ENCODE measurements at regions not wholly inside any gene's neighbourhood (a gene's known extent, or its start where the extent isn't known, plus 50 kb on each side); places are given as distances from the start of the nearest gene placed in this dataset.

- DNase-seq (ENCODE audit: low read depth) = no peak
- Histone ChIP-seq H3K27me3 (ENCODE audit: control insufficient read depth, insufficient read depth, low read length) (no peaks in the 10 kb centered on the region), H3K4me3 (ENCODE audit: low read depth, low read length) (no peak overlapping the region), H3K36me3 (ENCODE audit: control insufficient read depth, insufficient read depth, low read length) (no peaks in the 10 kb centered on the region)
- TF ChIP-seq CTCF (IDR thresholded peaks at IDR 0.05; ENCODE audit: insufficient read depth, low read depth, low read length) = no peak
- ChIA-PET POLR2A (no interaction called here), CTCF (no interaction called here)
These were observed 488.0 kb upstream of the ZNF385D start for GRCh38 chr3:22239011-22239410.

GRCh38 chr3:22241110-22241509, 490.1 kb upstream of the ZNF385D start:
- CTCF ChIA-PET = no interaction called here

GRCh38 chr3:22244761-22245521, 493.9 kb upstream of the ZNF385D start:
- POLR2A ChIA-PET = no interaction called here
- peak; percentile 91 for DNase-seq (ENCODE audit: low read depth)
- H3K27me3 ChIP-seq (ENCODE audit: control insufficient read depth, insufficient read depth, low read length) = no peaks in the 10 kb centered on the region
- H3K4me3 ChIP-seq (ENCODE audit: low read depth, low read length) = no peak overlapping the region
- TF ChIP-seq CTCF (IDR thresholded peaks at IDR 0.05; ENCODE audit: insufficient read depth, low read depth, low read length) = no peak
- H3K36me3 ChIP-seq (ENCODE audit: control insufficient read depth, insufficient read depth, low read length) = no peaks in the 10 kb centered on the region
- CTCF ChIA-PET = no interaction called here

More at GRCh38 chr3:22241110-22241509, 490.1 kb upstream of the ZNF385D start:
- Histone ChIP-seq H3K27me3 (ENCODE audit: control insufficient read depth, insufficient read depth, low read length) (no peaks in the 10 kb centered on the region), H3K36me3 (ENCODE audit: control insufficient read depth, insufficient read depth, low read length) (no peaks in the 10 kb centered on the region), H3K4me3 (ENCODE audit: low read depth, low read length) (no peak overlapping the region)
- no peak for DNase-seq (ENCODE audit: low read depth)
- no peak for TF ChIP-seq CTCF (IDR thresholded peaks at IDR 0.05; ENCODE audit: insufficient read depth, low read depth, low read length)
- POLR2A ChIA-PET = no interaction called here

- ChIA-PET CTCF (no interaction called here), POLR2A (no interaction called here)
- no peaks in the 10 kb centered on the region for H3K27me3 ChIP-seq (ENCODE audit: control insufficient read depth, insufficient read depth, low read length)
- DNase-seq (ENCODE audit: low read depth) = no peak
- H3K4me3 ChIP-seq (ENCODE audit: low read depth, low read length) = no peak overlapping the region
- TF ChIP-seq CTCF (IDR thresholded peaks at IDR 0.05; ENCODE audit: insufficient read depth, low read depth, low read length) = no peak
- no peaks in the 10 kb centered on the region for H3K36me3 ChIP-seq (ENCODE audit: control insufficient read depth, insufficient read depth, low read length)
These were observed 495.0 kb upstream of the ZNF385D start for GRCh38 chr3:22245811-22246583.

GRCh38 chr3:22249658-22250057, 498.6 kb upstream of the ZNF385D start:
- Histone ChIP-seq H3K4me3 (ENCODE audit: low read depth, low read length) (no peak overlapping the region), H3K27me3 (ENCODE audit: control insufficient read depth, insufficient read depth, low read length) (no peaks in the 10 kb centered on the region), H3K36me3 (ENCODE audit: control insufficient read depth, insufficient read depth, low read length) (no peaks in the 10 kb centered on the region)
- DNase-seq (ENCODE audit: low read depth) = no peak
- POLR2A ChIA-PET = no interaction called here
- TF ChIP-seq CTCF (IDR thresholded peaks at IDR 0.05; ENCODE audit: insufficient read depth, low read depth, low read length) = no peak
- CTCF ChIA-PET = no interaction called here

Measured in BJ (cell line).